Activated CD8-positive, alpha-beta memory T cell treated with anti-CD3 and anti-CD28 coated beads, Interleukin-2, amount 50 U/mL, for 24 hours (primary cell): ENCODE measurements at regions not wholly inside any gene's neighbourhood (a gene's known extent, or its start where the extent isn't known, plus 50 kb on each side); places are given as distances from the start of the nearest gene placed in this dataset.
A peak's percentile ranks its signal among the peaks of the same experiment; 100 is the strongest.

ENCODE experiments used
- DNase-seq: peaks from one replicate; pipeline ENCODE4 v3.0.0-alpha.2; 2020; ENCODE audit errors: extremely low read depth

- no peak for DNase-seq
These were observed 377.1 kb downstream of the TNS1 start for GRCh38 chr2:217625557-217626169.

- no peak for DNase-seq
These were observed 379.4 kb downstream of the TNS1 start for GRCh38 chr2:217623281-217623912.

GRCh38 chr2:217622205-217623060 is 380.4 kb downstream of the TNS1 start:
- no peak for DNase-seq

- no peak for DNase-seq
These were observed 381.4 kb downstream of the TNS1 start for GRCh38 chr2:217621391-217621801.

- DNase-seq: no peak
These were observed 384.1 kb downstream of the TNS1 start for GRCh38 chr2:217618744-217619143.

- DNase-seq: no peak
These were observed 385.2 kb downstream of the TNS1 start for GRCh38 chr2:217617616-217618022.

GRCh38 chr2:217616936-217617335 is 385.9 kb downstream of the TNS1 start:
- no peak for DNase-seq

GRCh38 chr2:217615171-217615570 is 387.6 kb downstream of the TNS1 start:
- DNase-seq: no peak

GRCh38 chr2:217614498-217614897 is 388.3 kb downstream of the TNS1 start:
- no peak for DNase-seq

- no peak for DNase-seq
These were observed 388.7 kb downstream of the TNS1 start for GRCh38 chr2:217614096-217614495.

- no peak for DNase-seq
These were observed 389.9 kb downstream of the TNS1 start for GRCh38 chr2:217612920-217613319.

GRCh38 chr2:217612211-217612610 is 390.6 kb downstream of the TNS1 start:
- no peak for DNase-seq

- DNase-seq: no peak
These were observed 391.1 kb downstream of the TNS1 start for GRCh38 chr2:217611626-217612127.

GRCh38 chr2:217611056-217611455 is 391.7 kb downstream of the TNS1 start:
- no peak for DNase-seq

GRCh38 chr2:217610401-217610814 is 392.4 kb downstream of the TNS1 start:
- DNase-seq: peak; percentile 10

- no peak for DNase-seq
These were observed 392.8 kb downstream of the TNS1 start for GRCh38 chr2:217609952-217610351.

- DNase-seq: no peak
These were observed 396.5 kb downstream of the TNS1 start for GRCh38 chr2:217606296-217606695.

GRCh38 chr2:217604527-217605194 is 398.1 kb downstream of the TNS1 start:
- no peak for DNase-seq

GRCh38 chr2:217601601-217602000 is 401.2 kb downstream of the TNS1 start:
- no peak for DNase-seq

- DNase-seq: no peak
These were observed 402.9 kb downstream of the TNS1 start for GRCh38 chr2:217599906-217600305.

GRCh38 chr2:217597681-217598080 is 405.1 kb downstream of the TNS1 start:
- no peak for DNase-seq

GRCh38 chr2:217597145-217597544 is 405.6 kb downstream of the TNS1 start:
- DNase-seq: no peak
